Skeletal muscle satellite cell (primary cell): ENCODE measurements at regions not wholly inside any gene's neighbourhood (a gene's known extent, or its start where the extent isn't known, plus 50 kb on each side); places are given as distances from the start of the nearest gene placed in this dataset.
"Not testable (repeated sequence)": the region's sequence is repeated elsewhere in the genome, so short reads cannot be mapped to it uniquely, and the experiment has no call there.

Experiments used
- H3K27me3 ChIP-seq: 2 replicates; pipeline ENCODE4 v1.7.0; 2013; ENCODE audit warnings: low read length; ENCODE audit not compliant: control insufficient read depth, insufficient read depth
- H3K36me3 ChIP-seq: 2 replicates; pipeline ENCODE4 v1.7.0; 2013; ENCODE audit warnings: mild to moderate bottlenecking, control low read depth, low read length; ENCODE audit not compliant: insufficient read depth
- H3K4me1 ChIP-seq: 2 replicates; pipeline ENCODE4 v1.7.0; 2013; ENCODE audit warnings: low read length; ENCODE audit not compliant: control insufficient read depth, insufficient read depth
- H3K4me2 ChIP-seq: 2 replicates; pipeline ENCODE4 v1.7.0; 2013; ENCODE audit warnings: mild to moderate bottlenecking, low read length
- H3K4me3 ChIP-seq: 2 replicates; pipeline ENCODE4 v1.7.0; 2013; ENCODE audit warnings: low read length
- H3K9ac ChIP-seq: 2 replicates; pipeline ENCODE4 v1.7.0; 2013; ENCODE audit warnings: mild to moderate bottlenecking, low read depth, low read length, moderate library complexity
- H3K9me3 ChIP-seq: replicated peaks from 2 replicates; pipeline ENCODE4 v1.7.0; 2013; ENCODE audit warnings: mild to moderate bottlenecking, control low read depth, low read length

GRCh38 chr4:63122955-63123354 is 1286.3 kb downstream of the TECRL start:
- Histone ChIP-seq H3K9me3 (peaks cover 4% of the 10 kb centered on the region), H3K27me3 (no peaks in the 10 kb centered on the region), H3K4me2 (no peak overlapping the region), H3K36me3 (no peaks in the 10 kb centered on the region), H3K4me1 (no peaks in the 10 kb centered on the region), H3K4me3 (no peak overlapping the region), H3K9ac (no peak overlapping the region)

DNA sequence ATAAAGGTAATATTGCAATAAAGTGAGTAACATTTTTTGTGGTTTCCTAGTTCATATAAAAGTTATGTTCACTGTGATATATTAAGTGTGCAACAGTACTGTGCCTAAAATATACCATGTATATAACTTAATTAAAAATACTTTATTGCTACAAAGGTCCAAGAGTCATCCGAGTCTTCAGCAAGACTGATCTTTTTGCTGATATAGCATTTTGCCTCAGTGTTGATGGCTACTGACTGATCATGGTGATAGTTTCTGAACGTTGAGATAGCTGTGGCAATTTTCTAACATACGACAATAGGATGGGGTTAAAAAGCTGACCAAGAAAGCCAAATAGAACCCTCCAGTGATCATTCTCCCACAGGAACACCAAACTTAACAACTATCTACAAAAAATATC is 1302.7 kb downstream of the TECRL start:
- Histone ChIP-seq H3K4me2 (no peak overlapping the region), H3K9me3 (peaks cover 3% of the 10 kb centered on the region), H3K4me1 (no peaks in the 10 kb centered on the region), H3K36me3 (no peaks in the 10 kb centered on the region), H3K9ac (no peak overlapping the region), H3K27me3 (no peaks in the 10 kb centered on the region), H3K4me3 (no peak overlapping the region)

- no peaks in the 10 kb centered on the region for H3K27me3 ChIP-seq
- H3K4me3 ChIP-seq, result no peak overlapping the region
- H3K9me3 ChIP-seq, result peaks cover 3% of the 10 kb centered on the region
- no peaks in the 10 kb centered on the region for H3K36me3 ChIP-seq
- no peak overlapping the region for H3K9ac ChIP-seq
- H3K4me1 ChIP-seq, result no peaks in the 10 kb centered on the region
- H3K4me2 ChIP-seq, result no peak overlapping the region
Observed at GRCh38 chr4:63105839-63106238, 1303.4 kb downstream of the TECRL start.

- no peaks in the 10 kb centered on the region for H3K36me3 ChIP-seq
- H3K9ac ChIP-seq, result no peak overlapping the region
- H3K27me3 ChIP-seq, result no peaks in the 10 kb centered on the region
- H3K4me1 ChIP-seq, result no peaks in the 10 kb centered on the region
- H3K4me3 ChIP-seq, result no peak overlapping the region
- no peak overlapping the region for H3K4me2 ChIP-seq
- peaks cover 4% of the 10 kb centered on the region for H3K9me3 ChIP-seq
Observed at GRCh38 chr4:63090641-63091040, 1318.6 kb downstream of the TECRL start.

DNA sequence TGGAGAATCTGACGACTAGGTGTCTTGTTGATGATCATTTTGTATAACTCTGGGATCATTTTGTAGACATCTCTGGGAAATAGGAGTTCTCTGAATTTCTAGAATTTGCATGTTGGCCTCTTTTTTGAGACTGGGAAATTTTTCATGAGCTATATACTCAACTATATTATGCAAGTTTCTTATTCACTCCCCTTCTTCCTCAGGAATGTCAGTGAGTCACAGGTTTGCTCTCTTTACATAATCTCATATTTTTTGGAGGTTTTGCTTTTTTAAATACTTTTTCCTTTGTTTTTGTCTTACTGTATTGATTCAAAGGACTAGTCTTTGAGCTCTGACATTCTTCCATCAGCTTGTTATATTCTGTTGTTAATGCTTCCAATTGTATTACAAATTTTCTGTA is 1324.2 kb downstream of the TECRL start:
- H3K4me3 ChIP-seq, result no peak overlapping the region
- H3K4me1 ChIP-seq, result no peaks in the 10 kb centered on the region
- H3K9ac ChIP-seq, result no peak overlapping the region
- H3K4me2 ChIP-seq, result no peak overlapping the region
- no peaks in the 10 kb centered on the region for H3K27me3 ChIP-seq
- no peaks in the 10 kb centered on the region for H3K36me3 ChIP-seq
- no peaks in the 10 kb centered on the region for H3K9me3 ChIP-seq

GRCh38 chr4:63080934-63081333 is 1328.3 kb downstream of the TECRL start:
- H3K27me3 ChIP-seq, result no peaks in the 10 kb centered on the region
- H3K9me3 ChIP-seq, result peaks cover 3% of the 10 kb centered on the region
- H3K4me3 ChIP-seq, result no peak overlapping the region
- no peaks in the 10 kb centered on the region for H3K4me1 ChIP-seq
- no peaks in the 10 kb centered on the region for H3K36me3 ChIP-seq
- no peak overlapping the region for H3K9ac ChIP-seq
- H3K4me2 ChIP-seq, result no peak overlapping the region

DNA sequence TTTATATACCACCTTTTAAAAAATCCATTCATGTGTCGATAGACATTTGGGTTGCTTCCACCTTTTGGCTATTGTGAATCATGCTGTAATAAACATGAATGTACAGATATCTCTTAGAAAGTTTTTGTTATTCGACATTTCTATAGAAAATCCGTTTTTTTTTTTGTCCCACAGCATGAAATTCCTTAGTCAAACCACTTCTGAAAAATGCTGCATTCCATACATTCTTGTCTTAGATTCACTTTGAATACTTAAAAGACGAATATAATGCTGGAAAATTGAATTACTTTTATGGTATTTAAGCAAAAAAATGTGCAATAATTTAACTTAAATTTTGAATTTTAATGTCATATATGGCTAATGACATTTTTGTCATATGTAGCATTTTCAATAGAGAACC is 1345.5 kb downstream of the TECRL start:
- Histone ChIP-seq H3K27me3 (no peaks in the 10 kb centered on the region), H3K4me3 (no peak overlapping the region), H3K4me2 (no peak overlapping the region), H3K36me3 (no peaks in the 10 kb centered on the region), H3K9me3 (no peaks in the 10 kb centered on the region), H3K4me1 (no peaks in the 10 kb centered on the region), H3K9ac (no peak overlapping the region)

- not testable (repeated sequence) for H3K36me3 ChIP-seq, H3K4me3 ChIP-seq, H3K4me2 ChIP-seq, H3K27me3 ChIP-seq, H3K9ac ChIP-seq, H3K9me3 ChIP-seq, H3K4me1 ChIP-seq
Observed at GRCh38 chr4:63062891-63063290, 1346.4 kb downstream of the TECRL start.

DNA sequence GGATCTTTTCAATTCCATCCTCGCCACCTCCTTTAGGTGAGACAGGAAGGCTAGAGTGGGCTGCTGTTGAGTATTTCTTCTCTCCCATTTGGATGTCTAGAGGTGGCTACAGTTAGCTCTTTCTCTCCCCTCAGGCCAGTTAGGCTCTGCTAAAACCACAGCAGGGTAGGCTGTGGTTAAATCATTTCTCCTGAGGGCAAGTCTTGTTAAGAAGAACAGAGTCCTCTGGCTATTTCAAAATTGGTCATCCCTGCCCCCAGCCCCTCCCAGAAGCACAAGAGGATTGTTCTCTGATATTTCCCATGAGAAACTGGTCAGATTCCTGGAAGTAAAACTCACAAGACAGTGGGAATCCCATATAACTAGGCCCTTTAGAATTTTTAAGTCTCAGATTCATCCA is 1359.5 kb downstream of the TECRL start:
- no peaks in the 10 kb centered on the region for H3K36me3 ChIP-seq
- H3K27me3 ChIP-seq, result no peaks in the 10 kb centered on the region
- no peak overlapping the region for H3K9ac ChIP-seq
- peaks cover 3% of the 10 kb centered on the region for H3K9me3 ChIP-seq
- no peak overlapping the region for H3K4me3 ChIP-seq
- H3K4me2 ChIP-seq, result no peak overlapping the region
- no peaks in the 10 kb centered on the region for H3K4me1 ChIP-seq

GRCh38 chr4:63049278-63049677 is 1360.0 kb downstream of the TECRL start:
- no peaks in the 10 kb centered on the region for H3K27me3 ChIP-seq
- H3K4me1 ChIP-seq, result no peaks in the 10 kb centered on the region
- H3K4me2 ChIP-seq, result no peak overlapping the region
- no peak overlapping the region for H3K9ac ChIP-seq
- H3K4me3 ChIP-seq, result no peak overlapping the region
- H3K36me3 ChIP-seq, result no peaks in the 10 kb centered on the region
- peaks cover 3% of the 10 kb centered on the region for H3K9me3 ChIP-seq

GRCh38 chr4:63036159-63036866 is 1372.9 kb downstream of the TECRL start:
- H3K9ac ChIP-seq, result no peak overlapping the region
- no peak overlapping the region for H3K4me3 ChIP-seq
- no peaks in the 10 kb centered on the region for H3K36me3 ChIP-seq
- no peaks in the 10 kb centered on the region for H3K4me1 ChIP-seq
- no peaks in the 10 kb centered on the region for H3K9me3 ChIP-seq
- no peaks in the 10 kb centered on the region for H3K27me3 ChIP-seq
- H3K4me2 ChIP-seq, result no peak overlapping the region

- H3K4me1 ChIP-seq, result no peaks in the 10 kb centered on the region
- H3K4me3 ChIP-seq, result no peak overlapping the region
- no peak overlapping the region for H3K4me2 ChIP-seq
- no peaks in the 10 kb centered on the region for H3K9me3 ChIP-seq
- no peak overlapping the region for H3K9ac ChIP-seq
- no peaks in the 10 kb centered on the region for H3K27me3 ChIP-seq
- H3K36me3 ChIP-seq, result no peaks in the 10 kb centered on the region
Observed at GRCh38 chr4:63029380-63029779, 1379.9 kb downstream of the TECRL start.
